HepG2 (cell line): ENCODE measurements at regions not wholly inside any gene's neighbourhood (a gene's known extent, or its start where the extent isn't known, plus 50 kb on each side); places are given as distances from the start of the nearest gene placed in this dataset.

Experiments
- ATAC-seq: fragments of 200-7000 bp; cut with Tn5 transposase; 3 replicates; pipeline ENCODE4 v1.9.1; 2020; ENCODE audit warnings: mild to moderate bottlenecking, moderate library complexity
- BruUV-seq: library from RNA; stranded (reverse); fragments of 400-500 nt; replicated peaks from 2 replicates; lab custom pipeline; 2021; lab: Mats Ljungman, UMichigan
- CTCF ChIA-PET: fragments of 300-600 bp; formaldehyde crosslinking; extraction: SDS; loops from one replicate; lab custom pipeline; 2021; ENCODE audit warnings: low total read pairs, inconsistent platforms, low intra/inter-chr PET ratio; lab: Yijun Ruan, JAX
- POLR2A ChIA-PET: fragments of 350-600 bp; sonication (Branson Sonifier 250); formaldehyde crosslinking; loops from one replicate; lab custom pipeline; 2020; ENCODE audit warnings: antibody characterized with exemption, inconsistent platforms; lab: Yijun Ruan, JAX
- DNase-seq: peaks from one replicate; pipeline ENCODE4 v3.0.0-alpha.2; 2015; ENCODE audit warnings: low spot score
- FAIRE-seq: peaks from 3 replicates; lab custom pipeline; 2011; peaks lifted over from hg19 to GRCh38; lab: Jason Lieb, UNC
- H2AFZ ChIP-seq: one replicate; pipeline ENCODE4 v1.6.1; 2011; ENCODE audit warnings: low read length, inconsistent platforms
- H3K27ac ChIP-seq: fragments of 300-600 bp; 3 replicates; pipeline ENCODE4 v1.8.0; 2011; ENCODE audit warnings: mixed run types, mild to moderate bottlenecking, mixed read lengths, low read length, inconsistent platforms; ENCODE audit not compliant: insufficient read depth; ENCODE audit errors: extremely low read length
- H3K27me3 ChIP-seq, 2 experiments: fragments of 200-600 bp in 1 of 2; 2 replicates in 1 of 2; 3 replicates in 1 of 2; pipeline versions ENCODE4 v1.6.0 to v1.8.0; 2011; ENCODE audit warnings: low read length in 2 of 2, mild to moderate bottlenecking in 2 of 2, moderate library complexity in 2 of 2, inconsistent platforms in 1 of 2; ENCODE audit not compliant: insufficient read depth in 2 of 2, control insufficient read depth in 1 of 2
- H3K36me3 ChIP-seq, 2 experiments: fragments of 200-600 bp in 1 of 2; replicated peaks in 1 of 2; 2 replicates in 1 of 2; 3 replicates in 1 of 2; pipeline versions ENCODE4 v1.5.1 to v1.8.0; 2011; ENCODE audit warnings: low read length in 2 of 2, inconsistent platforms in 1 of 2; ENCODE audit not compliant: insufficient read depth in 2 of 2, control insufficient read depth in 1 of 2
- H3K4me1 ChIP-seq: 2 replicates; pipeline ENCODE4 v1.5.1; 2012; ENCODE audit warnings: low read length, inconsistent platforms; ENCODE audit not compliant: insufficient read depth
- H3K4me2 ChIP-seq: 2 replicates; pipeline ENCODE4 v1.6.0; 2011; ENCODE audit warnings: low read depth, low read length, inconsistent platforms
- H3K4me3 ChIP-seq, 3 experiments: fragments of 200-600 bp in 1 of 3; sonication (generic), shearing (Covaris generic) in 1 of 3; replicated peaks in 1 of 3; 2 replicates each; pipeline ENCODE4 v1.5.1; 2011 to 2016; ENCODE audit warnings: low read length in 3 of 3, inconsistent platforms in 2 of 3, low read depth in 2 of 3, mild to moderate bottlenecking in 2 of 3, control low read depth in 1 of 3, mixed read lengths in 1 of 3; ENCODE audit not compliant: insufficient read depth in 1 of 3
- H3K79me2 ChIP-seq: one replicate; pipeline ENCODE4 v1.6.1; 2011; ENCODE audit warnings: low read length, inconsistent platforms; ENCODE audit not compliant: insufficient read depth
- H3K9ac ChIP-seq: 2 replicates; pipeline ENCODE4 v1.6.0; 2011; ENCODE audit warnings: mild to moderate bottlenecking, low read depth, low read length, inconsistent platforms; ENCODE audit not compliant: insufficient read depth
- H3K9me3 ChIP-seq: 2 replicates; pipeline ENCODE4 v1.5.1; 2012; ENCODE audit warnings: mild to moderate bottlenecking, low read length
- H4K20me1 ChIP-seq: 2 replicates; pipeline ENCODE4 v1.6.0; 2011; ENCODE audit warnings: inconsistent platforms, mild to moderate bottlenecking, low read length, moderate library complexity; ENCODE audit not compliant: insufficient read depth
- NR2C2 ChIP-seq: sonication (generic); formaldehyde crosslinking; IDR thresholded peaks from 2 replicates; pipeline ENCODE4 v1.4.0; 2020; ENCODE audit warnings: missing genetic modification reagents, mild to moderate bottlenecking, moderate library complexity, borderline replicate concordance
- ZSCAN31 ChIP-seq: sonication (generic); formaldehyde crosslinking; IDR thresholded peaks from 2 replicates; pipeline ENCODE4 v1.5.0; 2020; ENCODE audit warnings: low read depth, mild to moderate bottlenecking, missing genetic modification reagents
- WGBS: methylation state at CpG from one replicate; pipeline ENCODE4 v1.1.6; 2017; ENCODE audit warnings: low lambda C conversion rate; 5-methylcytosine and 5-hydroxymethylcytosine counted together
- in situ Hi-C: cut with HindIII; loops from 2 replicates; pipeline ENCODE4 v1.10.0; 2017; ENCODE audit warnings: low pct_unique_long_range_greater_than_20kb; ENCODE audit not compliant: extremely low pct_ligation_motif_present
- intact Hi-C: fragments of 100-400 bp; cut with micrococcal nuclease; formaldehyde crosslinking; loops from one replicate; pipeline ENCODE4 v1.10.0; 2022; ENCODE audit not compliant: unreplicated experiment
- TF ChIP-seq, protein P1 (sequence below), 2 experiments: sonication (generic) in 1 of 2; formaldehyde crosslinking in 1 of 2; IDR thresholded peaks; 2 replicates each; pipeline versions ENCODE4 v1.4.0 to v1.6.1; 2016 to 2020; ENCODE audit warnings: borderline replicate concordance in 1 of 2, low read depth in 1 of 2, mild to moderate bottlenecking in 1 of 2, missing genetic modification reagents in 1 of 2

DNA sequence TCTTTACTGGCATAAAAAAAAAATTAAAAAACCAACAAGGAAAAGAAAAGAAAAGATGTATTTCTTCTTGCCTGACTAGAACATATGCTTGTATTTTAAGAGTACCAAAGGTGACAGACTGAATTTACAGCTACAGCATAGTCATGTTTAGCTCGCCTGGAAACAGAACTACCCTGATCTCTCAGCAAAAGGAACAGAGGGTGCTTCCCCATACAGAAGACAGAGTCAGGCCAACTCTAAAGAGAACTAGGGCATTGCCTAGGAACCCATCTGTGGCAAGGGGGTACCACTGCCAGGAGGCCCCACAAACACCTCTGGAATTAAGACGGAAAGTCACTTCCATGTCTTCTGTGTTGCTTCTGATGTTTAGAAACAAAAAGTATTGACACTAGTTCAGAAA lies 252.1 kb upstream of the STARD13 start:
- Histone ChIP-seq H3K9me3 (no peaks in the 10 kb centered on the region), H2AFZ (no peak overlapping the region), H3K4me1 (peaks cover 40% of the 10 kb centered on the region), H3K27ac (no peak overlapping the region), H3K36me3 (no peaks in the 10 kb centered on the region), H3K9ac (no peak overlapping the region), H4K20me1 (no peaks in the 10 kb centered on the region), H3K4me3 (no peak overlapping the region), H3K27me3 (no peaks in the 10 kb centered on the region), H3K4me2 (no peak overlapping the region), H3K79me2 (no peaks in the 10 kb centered on the region)
- DNase-seq = no peak
- no peak for FAIRE-seq
- in situ Hi-C loops (loop anchor here (25.0 kb wide), 1 partner anchor 950 kb away; the partner anchor contains the start of gene PDS5B), intact Hi-C loops (no loop called here)
- no TSS peak for BruUV-seq
- ATAC-seq = no peak
- WGBS = 93% methylated on average over 2 of the region's 2 CpGs
- TF ChIP-seq ZSCAN31 = no peak
- ChIA-PET CTCF (no interaction called here), POLR2A (no interaction called here)

DNA sequence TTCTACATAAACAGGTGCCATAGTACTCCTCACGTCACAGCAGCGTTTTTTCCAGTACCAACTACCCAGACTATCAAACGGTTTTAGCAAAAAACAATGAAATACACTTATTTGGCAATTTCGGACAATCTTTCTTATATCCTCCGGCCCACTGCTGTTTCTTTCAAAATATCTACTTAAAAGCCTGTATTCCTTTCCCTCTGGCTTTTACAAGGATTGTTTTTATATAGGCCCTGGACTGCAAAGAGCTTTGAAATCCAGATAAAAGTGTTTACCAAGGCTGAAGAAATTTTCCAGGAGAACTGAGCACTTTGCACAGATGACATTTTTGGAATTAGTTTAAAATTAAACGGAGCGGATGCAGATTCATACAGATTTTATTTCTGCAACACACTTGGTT lies 255.9 kb upstream of the STARD13 start:
- no peak for DNase-seq
- intact Hi-C loops = loop anchor here (5.0 kb wide), 1 partner anchor 276 kb away; the partner anchor contains the start of gene RFC3
- H3K9me3 ChIP-seq = no peaks in the 10 kb centered on the region
- no TSS peak for BruUV-seq
- in situ Hi-C loops = loop anchor here (5.0 to 25.0 kb wide), 3 partner anchors 181 to 954 kb away; partner anchors contain the start of gene PDS5B
- TF ChIP-seq, protein P1, sequence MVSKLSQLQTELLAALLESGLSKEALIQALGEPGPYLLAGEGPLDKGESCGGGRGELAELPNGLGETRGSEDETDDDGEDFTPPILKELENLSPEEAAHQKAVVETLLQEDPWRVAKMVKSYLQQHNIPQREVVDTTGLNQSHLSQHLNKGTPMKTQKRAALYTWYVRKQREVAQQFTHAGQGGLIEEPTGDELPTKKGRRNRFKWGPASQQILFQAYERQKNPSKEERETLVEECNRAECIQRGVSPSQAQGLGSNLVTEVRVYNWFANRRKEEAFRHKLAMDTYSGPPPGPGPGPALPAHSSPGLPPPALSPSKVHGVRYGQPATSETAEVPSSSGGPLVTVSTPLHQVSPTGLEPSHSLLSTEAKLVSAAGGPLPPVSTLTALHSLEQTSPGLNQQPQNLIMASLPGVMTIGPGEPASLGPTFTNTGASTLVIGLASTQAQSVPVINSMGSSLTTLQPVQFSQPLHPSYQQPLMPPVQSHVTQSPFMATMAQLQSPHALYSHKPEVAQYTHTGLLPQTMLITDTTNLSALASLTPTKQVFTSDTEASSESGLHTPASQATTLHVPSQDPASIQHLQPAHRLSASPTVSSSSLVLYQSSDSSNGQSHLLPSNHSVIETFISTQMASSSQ (IDR thresholded peaks at IDR 0.05; ENCODE audit: low read depth) = no peak
- TF ChIP-seq, protein P1 (CRISPR knock-in tag; IDR thresholded peaks at IDR 0.05; ENCODE audit: borderline replicate concordance) = peak; percentile 24; the same call in 1 of the 2 replicates
- TF ChIP-seq NR2C2 = no peak
- FAIRE-seq = no peak
- H3K9ac ChIP-seq = peak overlapping the region; percentile 96
- H3K4me1 ChIP-seq = peaks cover 45% of the 10 kb centered on the region
- H3K4me2 ChIP-seq = peak overlapping the region; percentile 89
- CTCF ChIA-PET = interaction anchor here (1.7 kb wide), 1 partner anchor 313 kb away, joined by 10 read pairs; no protein-coding TSS in a partner anchor
- H2AFZ ChIP-seq = no peak overlapping the region
- POLR2A ChIA-PET = no interaction called here
- WGBS = 81% methylated on average over 7 of the region's 7 CpGs
- H3K27ac ChIP-seq = peak overlapping the region; percentile 99
- no peaks in the 10 kb centered on the region for H4K20me1 ChIP-seq
- H3K79me2 ChIP-seq = no peaks in the 10 kb centered on the region
- H3K27me3 ChIP-seq = no peaks in the 10 kb centered on the region; a peak in 1 of 5 replicates
- H3K4me3 ChIP-seq = peak overlapping the region; percentile 55 to 85 (median 74); a peak in 5 of 6 replicates
- no peaks in the 10 kb centered on the region for H3K36me3 ChIP-seq
- ATAC-seq = no peak
